PC-9 (cell line): ENCODE measurements at regions not wholly inside any gene's neighbourhood (a gene's known extent, or its start where the extent isn't known, plus 50 kb on each side); places are given as distances from the start of the nearest gene placed in this dataset.

ENCODE experiments used
- CTCF ChIP-seq: fragments of 200-600 bp; sonication (generic); conservative IDR thresholded peaks from 2 replicates; pipeline ENCODE4 v1.6.1; 2017; ENCODE audit warnings: mixed run types, antibody characterized with exemption, mild to moderate bottlenecking, moderate library complexity
- EZH2 ChIP-seq: fragments of 200-600 bp; sonication (generic); IDR thresholded peaks from 2 replicates; pipeline ENCODE4 v1.8.0; 2017; ENCODE audit warnings: antibody characterized with exemption, low read depth

DNA sequence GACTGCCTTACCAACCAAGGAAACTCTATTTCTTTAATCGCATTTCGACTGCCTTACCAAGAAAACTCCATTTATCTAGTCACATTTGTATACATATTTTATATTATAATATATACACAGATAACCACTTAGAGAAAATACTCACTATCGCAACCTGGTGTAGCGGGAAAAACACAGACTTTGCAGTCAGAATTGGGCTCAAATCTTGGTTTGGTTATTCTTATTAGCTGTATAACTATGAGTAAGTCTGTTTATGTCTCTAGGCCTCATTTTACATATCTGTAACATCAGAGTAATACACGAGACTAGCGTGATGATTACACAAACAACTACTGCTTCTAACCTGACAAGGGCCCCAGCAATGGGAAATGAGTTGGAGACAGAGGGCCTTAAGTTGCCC lies 127.5 kb upstream of the POU5F2 start:
- TF ChIP-seq CTCF (no peak), EZH2 (no peak)
